ENCODE measurements at regions not wholly inside any gene's neighbourhood (a gene's known extent, or its start where the extent isn't known, plus 50 kb on each side); places are given as distances from the start of the nearest gene placed in this dataset.
"Not testable (repeated sequence)": the region's sequence is repeated elsewhere in the genome, so short reads cannot be mapped to it uniquely, and the experiment has no call there.

DNA sequence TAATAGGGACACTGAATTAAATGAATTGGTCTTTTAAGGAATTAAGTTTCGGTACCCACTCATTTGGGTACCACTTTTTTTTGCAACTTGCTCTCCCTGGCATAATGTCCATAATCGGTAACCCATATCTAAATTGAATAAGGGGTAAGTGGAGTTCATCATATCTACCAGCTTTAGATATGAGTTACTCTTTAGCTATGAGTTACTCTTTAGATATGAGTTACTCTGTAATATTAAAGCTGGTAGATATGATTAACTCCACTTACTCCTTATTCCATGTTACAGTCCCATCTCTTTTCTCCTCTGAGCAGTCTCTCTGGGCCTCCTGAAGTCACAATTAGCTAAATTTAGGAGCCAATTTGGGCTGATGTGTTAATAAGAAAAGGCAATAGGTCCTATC, 85.7 kb downstream of the TEX13C start:
- Histone ChIP-seq H3K9ac (ENCODE audit: low read length) (no peak overlapping the region), H3K9me3 (ENCODE audit: control insufficient read depth, insufficient read depth, low read depth, low read length) (no peaks in the 10 kb centered on the region; the same call in 1 of the 2 replicates), H3K27ac (ENCODE audit: low read depth, low read length) (no peak overlapping the region), H3K27me3 (ENCODE audit: control insufficient read depth, insufficient read depth, low read length) (no peaks in the 10 kb centered on the region; the same call in 1 of the 2 replicates), H3K4me3 (ENCODE audit: low read depth, low read length) (no peak overlapping the region), H3K4me1 (ENCODE audit: control insufficient read depth, insufficient read depth, low read length) (no peaks in the 10 kb centered on the region), H3K36me3 (ENCODE audit: control insufficient read depth, insufficient read depth, low read length) (peaks cover 7% of the 10 kb centered on the region; the same call in 1 of the 2 replicates)

DNA sequence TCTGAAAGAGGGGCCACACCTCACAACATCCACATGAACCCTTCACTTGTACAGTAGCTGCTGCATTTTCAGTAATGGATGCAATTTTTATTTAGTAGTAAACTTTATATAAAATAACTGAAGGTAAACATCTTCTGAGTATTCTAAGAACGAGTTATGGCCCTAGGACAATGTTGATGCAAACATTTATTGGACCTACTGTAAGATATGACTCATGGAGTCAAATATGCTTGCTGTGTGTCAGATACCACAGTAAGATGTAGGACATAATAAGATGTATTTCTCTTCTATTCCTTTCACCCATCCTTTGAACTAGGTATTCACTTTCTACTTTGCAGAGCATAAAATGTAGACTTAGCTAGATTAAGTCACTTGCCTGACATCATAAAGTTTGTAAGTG, 87.6 kb downstream of the TEX13C start:
- no peaks in the 10 kb centered on the region; the same call in 1 of the 2 replicates for H3K9me3 ChIP-seq (ENCODE audit: control insufficient read depth, insufficient read depth, low read depth, low read length)
- no peaks in the 10 kb centered on the region for H3K4me1 ChIP-seq (ENCODE audit: control insufficient read depth, insufficient read depth, low read length)
- H3K27ac ChIP-seq (ENCODE audit: low read depth, low read length) = no peak overlapping the region
- no peak overlapping the region for H3K9ac ChIP-seq (ENCODE audit: low read length)
- no peak overlapping the region for H3K4me3 ChIP-seq (ENCODE audit: low read depth, low read length)
- H3K36me3 ChIP-seq (ENCODE audit: control insufficient read depth, insufficient read depth, low read length) = peaks cover 7% of the 10 kb centered on the region; the same call in 1 of the 2 replicates
- H3K27me3 ChIP-seq (ENCODE audit: control insufficient read depth, insufficient read depth, low read length) = no peaks in the 10 kb centered on the region; the same call in 1 of the 2 replicates

GRCh38 chrX:125420809-125421208, 101.1 kb downstream of the TEX13C start:
- Histone ChIP-seq H3K27me3 (ENCODE audit: control insufficient read depth, insufficient read depth, low read length) (no peaks in the 10 kb centered on the region), H3K9ac (ENCODE audit: low read length) (no peak overlapping the region), H3K27ac (ENCODE audit: low read depth, low read length) (no peak overlapping the region), H3K36me3 (ENCODE audit: control insufficient read depth, insufficient read depth, low read length) (no peaks in the 10 kb centered on the region), H3K4me3 (ENCODE audit: low read depth, low read length) (no peak overlapping the region), H3K9me3 (ENCODE audit: control insufficient read depth, insufficient read depth, low read depth, low read length) (peaks cover 6% of the 10 kb centered on the region; the same call in 1 of the 2 replicates), H3K4me1 (ENCODE audit: control insufficient read depth, insufficient read depth, low read length) (no peaks in the 10 kb centered on the region)

DNA sequence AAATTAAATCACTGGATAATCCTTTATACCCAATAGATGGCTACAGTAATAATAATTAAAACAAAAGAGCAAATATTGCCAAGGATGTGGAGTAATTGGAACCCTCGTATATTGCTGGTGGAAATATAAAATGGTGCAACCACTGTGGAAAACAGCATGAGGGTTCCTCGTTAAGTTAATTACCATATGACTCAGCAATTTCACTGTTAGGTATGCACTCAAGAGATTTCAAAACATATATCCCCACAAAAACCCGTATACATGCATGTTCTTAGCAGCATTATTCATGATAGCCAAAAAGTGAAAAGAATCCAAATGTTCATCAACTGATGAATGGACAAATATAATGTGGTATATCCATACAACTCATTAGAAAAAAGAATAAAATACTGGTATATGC, 103.3 kb downstream of the TEX13C start:
- Histone ChIP-seq H3K27me3 (ENCODE audit: control insufficient read depth, insufficient read depth, low read length) (no peaks in the 10 kb centered on the region), H3K9me3 (ENCODE audit: control insufficient read depth, insufficient read depth, low read depth, low read length) (peaks cover 6% of the 10 kb centered on the region; the same call in 1 of the 2 replicates), H3K4me3 (ENCODE audit: low read depth, low read length) (no peak overlapping the region), H3K9ac (ENCODE audit: low read length) (no peak overlapping the region), H3K27ac (ENCODE audit: low read depth, low read length) (no peak overlapping the region), H3K36me3 (ENCODE audit: control insufficient read depth, insufficient read depth, low read length) (no peaks in the 10 kb centered on the region), H3K4me1 (ENCODE audit: control insufficient read depth, insufficient read depth, low read length) (no peaks in the 10 kb centered on the region)

DNA sequence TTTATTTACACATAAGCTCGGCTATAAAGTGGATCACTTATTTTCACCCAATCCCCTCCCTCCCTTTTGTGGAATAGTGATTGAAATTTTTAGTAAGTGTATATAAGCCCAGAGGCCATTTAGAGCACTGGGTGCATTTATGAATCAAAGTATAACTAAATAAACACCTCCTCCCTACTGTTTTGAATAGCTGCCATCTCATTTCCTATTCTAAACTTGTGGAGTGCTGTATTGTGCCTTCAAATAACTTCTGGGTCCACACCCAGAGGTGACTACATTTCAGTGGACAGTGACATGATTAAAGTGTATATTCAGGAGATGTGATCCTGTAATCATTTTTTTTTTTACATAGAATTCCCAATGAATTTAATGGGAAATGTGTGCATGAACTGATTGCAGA, 104.9 kb downstream of the TEX13C start:
- H3K27me3 ChIP-seq (ENCODE audit: control insufficient read depth, insufficient read depth, low read length) = no peaks in the 10 kb centered on the region
- H3K9ac ChIP-seq (ENCODE audit: low read length) = no peak overlapping the region
- H3K4me1 ChIP-seq (ENCODE audit: control insufficient read depth, insufficient read depth, low read length) = no peaks in the 10 kb centered on the region
- no peak overlapping the region for H3K27ac ChIP-seq (ENCODE audit: low read depth, low read length)
- peaks cover 10% of the 10 kb centered on the region; the same call in 1 of the 2 replicates for H3K9me3 ChIP-seq (ENCODE audit: control insufficient read depth, insufficient read depth, low read depth, low read length)
- H3K36me3 ChIP-seq (ENCODE audit: control insufficient read depth, insufficient read depth, low read length) = no peaks in the 10 kb centered on the region
- no peak overlapping the region for H3K4me3 ChIP-seq (ENCODE audit: low read depth, low read length)

GRCh38 chrX:125436855-125437254, 117.2 kb downstream of the TEX13C start:
- H3K27me3 ChIP-seq (ENCODE audit: control insufficient read depth, insufficient read depth, low read length) = no peaks in the 10 kb centered on the region
- no peak overlapping the region for H3K9ac ChIP-seq (ENCODE audit: low read length)
- no peaks in the 10 kb centered on the region for H3K4me1 ChIP-seq (ENCODE audit: control insufficient read depth, insufficient read depth, low read length)
- H3K36me3 ChIP-seq (ENCODE audit: control insufficient read depth, insufficient read depth, low read length) = no peaks in the 10 kb centered on the region; the same call in 1 of the 2 replicates
- H3K27ac ChIP-seq (ENCODE audit: low read depth, low read length) = no peak overlapping the region
- peaks cover 58% of the 10 kb centered on the region for H3K9me3 ChIP-seq (ENCODE audit: control insufficient read depth, insufficient read depth, low read depth, low read length)
- no peak overlapping the region for H3K4me3 ChIP-seq (ENCODE audit: low read depth, low read length)

DNA sequence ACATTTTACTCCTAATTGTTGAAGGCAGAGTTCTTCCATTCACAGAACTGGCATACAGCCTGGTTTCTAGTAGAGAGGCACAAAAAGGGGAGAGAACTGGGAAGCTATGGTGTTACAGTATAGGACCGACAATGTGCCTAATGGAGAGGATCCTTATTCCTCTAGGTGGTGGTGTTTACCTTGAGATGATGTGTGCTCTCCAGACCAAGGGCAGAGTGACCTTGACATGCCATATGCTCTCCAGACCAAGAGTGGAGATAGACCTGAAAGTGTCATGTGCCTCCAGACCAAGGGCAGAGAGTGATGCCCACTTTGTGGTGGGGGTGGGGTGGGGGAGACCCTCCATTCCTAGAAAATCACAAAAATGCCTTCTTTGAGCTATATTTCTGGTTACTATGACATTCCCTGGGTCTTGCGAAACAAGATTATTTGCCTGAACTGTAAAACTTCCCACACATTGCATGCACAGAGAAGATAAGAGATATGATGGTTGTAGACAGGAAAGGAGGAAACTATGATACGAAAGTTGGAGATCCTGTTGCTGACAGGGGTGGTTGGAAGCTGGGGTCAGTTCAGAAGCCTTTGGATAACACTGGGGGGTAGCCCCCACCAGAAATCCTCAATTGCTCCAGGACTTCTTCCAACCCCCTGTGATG, 119.7 kb downstream of the TEX13C start:
- no peaks in the 10 kb centered on the region for H3K27me3 ChIP-seq (ENCODE audit: control insufficient read depth, insufficient read depth, low read length)
- H3K4me3 ChIP-seq (ENCODE audit: low read depth, low read length) = no peak overlapping the region
- peaks cover 2% of the 10 kb centered on the region; the same call in 1 of the 2 replicates for H3K36me3 ChIP-seq (ENCODE audit: control insufficient read depth, insufficient read depth, low read length)
- H3K9me3 ChIP-seq (ENCODE audit: control insufficient read depth, insufficient read depth, low read depth, low read length) = peaks cover 36% of the 10 kb centered on the region
- H3K27ac ChIP-seq (ENCODE audit: low read depth, low read length) = no peak overlapping the region
- H3K4me1 ChIP-seq (ENCODE audit: control insufficient read depth, insufficient read depth, low read length) = peaks cover 2% of the 10 kb centered on the region; the same call in 1 of the 2 replicates
- no peak overlapping the region for H3K9ac ChIP-seq (ENCODE audit: low read length)

GRCh38 chrX:125444659-125445058, 125.0 kb downstream of the TEX13C start:
- H3K9ac ChIP-seq (ENCODE audit: low read length) = peak overlapping the region; percentile 17
- peak overlapping the region; percentile 20; the same call in 1 of the 2 replicates for H3K4me3 ChIP-seq (ENCODE audit: low read depth, low read length)
- H3K36me3 ChIP-seq (ENCODE audit: control insufficient read depth, insufficient read depth, low read length) = peaks cover 6% of the 10 kb centered on the region; the same call in 1 of the 2 replicates
- no peak overlapping the region for H3K27ac ChIP-seq (ENCODE audit: low read depth, low read length)
- peaks cover 7% of the 10 kb centered on the region; the same call in 1 of the 2 replicates for H3K4me1 ChIP-seq (ENCODE audit: control insufficient read depth, insufficient read depth, low read length)
- H3K27me3 ChIP-seq (ENCODE audit: control insufficient read depth, insufficient read depth, low read length) = no peaks in the 10 kb centered on the region
- H3K9me3 ChIP-seq (ENCODE audit: control insufficient read depth, insufficient read depth, low read depth, low read length) = peaks cover 29% of the 10 kb centered on the region

DNA sequence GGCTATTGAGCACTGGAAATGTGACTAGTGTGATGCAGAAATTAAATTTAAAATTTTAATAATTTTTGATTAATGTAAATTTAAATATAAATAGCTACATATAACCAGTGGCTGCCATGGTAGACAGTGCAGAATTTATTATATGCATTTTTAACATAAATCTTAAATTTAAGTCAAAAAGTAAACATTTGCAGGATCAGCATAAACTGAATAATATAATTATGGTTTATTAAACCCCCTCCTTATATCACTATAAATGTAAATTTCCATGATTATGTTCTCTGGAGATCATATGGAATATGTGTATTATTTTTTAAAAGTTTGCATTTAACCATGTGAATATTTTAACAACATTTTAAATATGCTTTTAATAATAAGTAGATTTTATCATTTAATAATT, 155.8 kb downstream of the TEX13C start:
- Histone ChIP-seq H3K4me3 (ENCODE audit: low read depth, low read length) (no peak overlapping the region), H3K36me3 (ENCODE audit: control insufficient read depth, insufficient read depth, low read length) (no peaks in the 10 kb centered on the region), H3K27ac (ENCODE audit: low read depth, low read length) (no peak overlapping the region), H3K27me3 (ENCODE audit: control insufficient read depth, insufficient read depth, low read length) (no peaks in the 10 kb centered on the region; the same call in 1 of the 2 replicates), H3K9ac (ENCODE audit: low read length) (no peak overlapping the region), H3K4me1 (ENCODE audit: control insufficient read depth, insufficient read depth, low read length) (no peaks in the 10 kb centered on the region), H3K9me3 (ENCODE audit: control insufficient read depth, insufficient read depth, low read depth, low read length) (no peaks in the 10 kb centered on the region)

DNA sequence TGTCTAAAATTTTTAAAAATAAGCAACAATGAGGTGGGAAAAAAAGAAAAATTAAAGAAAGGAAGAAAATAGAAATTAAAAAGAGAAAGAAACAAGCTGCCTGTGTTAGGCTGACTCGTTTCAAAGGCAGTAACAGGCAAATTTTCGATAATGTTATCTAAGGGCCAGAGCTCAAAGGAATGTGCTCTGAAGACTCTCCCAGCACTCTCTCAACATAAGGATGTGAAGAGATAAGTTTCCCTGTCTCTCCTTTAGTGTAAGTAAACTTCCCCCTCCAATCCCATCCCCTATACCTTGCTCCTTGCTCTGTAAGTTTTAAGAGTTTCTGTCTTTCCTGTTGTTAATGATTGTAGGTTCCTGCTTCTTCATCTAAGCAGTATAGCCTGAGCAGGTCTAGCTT, 172.8 kb downstream of the TEX13C start:
- Histone ChIP-seq H3K36me3 (ENCODE audit: control insufficient read depth, insufficient read depth, low read length) (no peaks in the 10 kb centered on the region), H3K9ac (ENCODE audit: low read length) (peak overlapping the region; percentile 37), H3K9me3 (ENCODE audit: control insufficient read depth, insufficient read depth, low read depth, low read length) (peaks cover 5% of the 10 kb centered on the region; the same call in 1 of the 2 replicates), H3K27me3 (ENCODE audit: control insufficient read depth, insufficient read depth, low read length) (no peaks in the 10 kb centered on the region), H3K4me1 (ENCODE audit: control insufficient read depth, insufficient read depth, low read length) (peaks cover 4% of the 10 kb centered on the region), H3K4me3 (ENCODE audit: low read depth, low read length) (no peak overlapping the region), H3K27ac (ENCODE audit: low read depth, low read length) (peak overlapping the region; percentile 79; the same call in 1 of the 2 replicates)

- peak overlapping the region; percentile 79; the same call in 1 of the 2 replicates for H3K27ac ChIP-seq (ENCODE audit: low read depth, low read length)
- not testable (repeated sequence) for H3K36me3 ChIP-seq (ENCODE audit: control insufficient read depth, insufficient read depth, low read length); H3K9me3 ChIP-seq (ENCODE audit: control insufficient read depth, insufficient read depth, low read depth, low read length); H3K9ac ChIP-seq (ENCODE audit: low read length); H3K4me3 ChIP-seq (ENCODE audit: low read depth, low read length); H3K27me3 ChIP-seq (ENCODE audit: control insufficient read depth, insufficient read depth, low read length); H3K4me1 ChIP-seq (ENCODE audit: control insufficient read depth, insufficient read depth, low read length)
Observed at GRCh38 chrX:125493004-125493403, 173.3 kb downstream of the TEX13C start.
